ENCODE measurements at regions not wholly inside any gene's neighbourhood (a gene's known extent, or its start where the extent isn't known, plus 50 kb on each side); places are given as distances from the start of the nearest gene placed in this dataset.

- no peak for DNase-seq
Measured at GRCh38 chr4:185071236-185071811, 53.0 kb downstream of the HELT start.

GRCh38 chr4:185079271-185079905, 61.1 kb downstream of the HELT start:
- DNase-seq = no peak

- DNase-seq = no peak
Measured at GRCh38 chr4:185080545-185080944, 62.3 kb downstream of the HELT start.

GRCh38 chr4:185082561-185082960, 60.5 kb upstream of the SLC25A4 start:
- DNase-seq = peak; percentile 26

GRCh38 chr4:185086053-185086452, 57.0 kb upstream of the SLC25A4 start:
- DNase-seq = no peak

- no peak for DNase-seq
Measured at GRCh38 chr4:185088899-185089298, 54.2 kb upstream of the SLC25A4 start.

GRCh38 chr4:185090592-185090991, 52.5 kb upstream of the SLC25A4 start:
- no peak for DNase-seq

GRCh38 chr4:185092535-185093197, 50.4 kb upstream of the SLC25A4 start:
- no peak for DNase-seq
